ENCODE measurements at regions not wholly inside any gene's neighbourhood (a gene's known extent, or its start where the extent isn't known, plus 50 kb on each side); places are given as distances from the start of the nearest gene placed in this dataset.

DNA sequence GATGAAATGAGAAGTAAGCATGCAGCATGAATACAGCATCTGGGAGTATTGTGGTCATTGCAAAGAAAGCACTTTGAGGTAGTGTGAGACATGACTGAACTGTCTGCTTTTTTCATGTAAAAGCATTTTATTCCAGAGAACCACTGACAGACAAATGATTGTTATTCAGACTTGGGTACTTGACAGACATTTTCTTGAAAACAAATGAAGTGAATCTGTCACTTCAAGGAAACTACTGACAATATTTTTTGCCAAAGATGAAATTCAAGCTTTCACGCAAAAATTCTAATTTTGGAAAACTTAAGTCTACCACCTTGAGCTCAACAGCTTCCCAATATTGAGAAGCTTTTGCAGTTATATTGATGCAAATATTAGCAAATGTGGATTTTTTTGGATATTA lies 255.7 kb downstream of the ARL6IP6 start:
- TF ChIP-seq, protein P1, sequence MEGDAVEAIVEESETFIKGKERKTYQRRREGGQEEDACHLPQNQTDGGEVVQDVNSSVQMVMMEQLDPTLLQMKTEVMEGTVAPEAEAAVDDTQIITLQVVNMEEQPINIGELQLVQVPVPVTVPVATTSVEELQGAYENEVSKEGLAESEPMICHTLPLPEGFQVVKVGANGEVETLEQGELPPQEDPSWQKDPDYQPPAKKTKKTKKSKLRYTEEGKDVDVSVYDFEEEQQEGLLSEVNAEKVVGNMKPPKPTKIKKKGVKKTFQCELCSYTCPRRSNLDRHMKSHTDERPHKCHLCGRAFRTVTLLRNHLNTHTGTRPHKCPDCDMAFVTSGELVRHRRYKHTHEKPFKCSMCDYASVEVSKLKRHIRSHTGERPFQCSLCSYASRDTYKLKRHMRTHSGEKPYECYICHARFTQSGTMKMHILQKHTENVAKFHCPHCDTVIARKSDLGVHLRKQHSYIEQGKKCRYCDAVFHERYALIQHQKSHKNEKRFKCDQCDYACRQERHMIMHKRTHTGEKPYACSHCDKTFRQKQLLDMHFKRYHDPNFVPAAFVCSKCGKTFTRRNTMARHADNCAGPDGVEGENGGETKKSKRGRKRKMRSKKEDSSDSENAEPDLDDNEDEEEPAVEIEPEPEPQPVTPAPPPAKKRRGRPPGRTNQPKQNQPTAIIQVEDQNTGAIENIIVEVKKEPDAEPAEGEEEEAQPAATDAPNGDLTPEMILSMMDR (IDR thresholded peaks at IDR 0.05): no peak
- TF ChIP-seq POLR2A (IDR thresholded peaks at IDR 0.05; ENCODE audit: low read depth): no peak
- no peak for TF ChIP-seq POLR2AphosphoS5 (IDR thresholded peaks at IDR 0.05)
